GM18520 (cell line): ENCODE measurements at regions not wholly inside any gene's neighbourhood (a gene's known extent, or its start where the extent isn't known, plus 50 kb on each side); places are given as distances from the start of the nearest gene placed in this dataset.
"Not testable (repeated sequence)": the region's sequence is repeated elsewhere in the genome, so short reads cannot be mapped to it uniquely, and the experiment has no call there.

Experiments used
- ATAC-seq: cut with Tn5 transposase; IDR thresholded peaks from one replicate; pipeline ENCODE4 v1.9.1; 2021; ENCODE audit not compliant: unreplicated experiment

GRCh38 chr2:66109419-66109818, 325.5 kb upstream of the MEIS1 start:
- no peak for ATAC-seq

- ATAC-seq = no peak
Measured at GRCh38 chr2:66105066-66105753, 329.7 kb upstream of the MEIS1 start.

- ATAC-seq = no peak
Measured at GRCh38 chr2:66103581-66103980, 331.3 kb upstream of the MEIS1 start.

GRCh38 chr2:66101206-66101605, 333.7 kb upstream of the MEIS1 start:
- ATAC-seq = no peak

- ATAC-seq = no peak
Measured at GRCh38 chr2:66095820-66096345, 339.0 kb upstream of the MEIS1 start.

- not testable (repeated sequence) for ATAC-seq
Measured at GRCh38 chr2:66094689-66095088, 340.2 kb upstream of the MEIS1 start.

GRCh38 chr2:66093371-66093770, 341.6 kb upstream of the MEIS1 start:
- no peak for ATAC-seq

- ATAC-seq = no peak
Measured at GRCh38 chr2:66084948-66085590, 349.9 kb upstream of the MEIS1 start.

- ATAC-seq = no peak
Measured at GRCh38 chr2:66082581-66082980, 352.3 kb upstream of the MEIS1 start.

- no peak for ATAC-seq
Measured at GRCh38 chr2:66080127-66080526, 354.8 kb upstream of the MEIS1 start.

- no peak for ATAC-seq
Measured at GRCh38 chr2:66073172-66073571, 361.8 kb upstream of the MEIS1 start.

- no peak for ATAC-seq
Measured at GRCh38 chr2:66070721-66071602, 364.0 kb upstream of the MEIS1 start.

GRCh38 chr2:66069937-66070720, 364.8 kb upstream of the MEIS1 start:
- ATAC-seq = no peak

- no peak for ATAC-seq
Measured at GRCh38 chr2:66066032-66066431, 368.9 kb upstream of the MEIS1 start.

- no peak for ATAC-seq
Measured at GRCh38 chr2:66059332-66059731, 375.6 kb upstream of the MEIS1 start.

- ATAC-seq = no peak
Measured at GRCh38 chr2:66058675-66059074, 376.2 kb upstream of the MEIS1 start.

- ATAC-seq = no peak
Measured at GRCh38 chr2:66057844-66058243, 377.1 kb upstream of the MEIS1 start.

GRCh38 chr2:66050392-66050791, 384.5 kb upstream of the MEIS1 start:
- no peak for ATAC-seq

GRCh38 chr2:66048667-66049066, 386.3 kb upstream of the MEIS1 start:
- no peak for ATAC-seq

- no peak for ATAC-seq
Measured at GRCh38 chr2:66041902-66042657, 392.8 kb upstream of the MEIS1 start.
